ENCODE measurements at regions not wholly inside any gene's neighbourhood (a gene's known extent, or its start where the extent isn't known, plus 50 kb on each side); places are given as distances from the start of the nearest gene placed in this dataset.

- Histone ChIP-seq H3K36me3 (no peaks in the 10 kb centered on the region), H3K4me3 (no peak overlapping the region), H3K27ac (no peak overlapping the region), H3K9me3 (no peaks in the 10 kb centered on the region), H3K27me3 (no peaks in the 10 kb centered on the region), H3K4me1 (no peaks in the 10 kb centered on the region)
- no peak for TF ChIP-seq CTCF (IDR thresholded peaks at IDR 0.05)
- DNase-seq (ENCODE audit: low spot score): no peak
Observed at GRCh38 chr2:5766056-5766455, 73.9 kb downstream of the SOX11 start.

GRCh38 chr2:5766561-5766960, 74.4 kb downstream of the SOX11 start:
- Histone ChIP-seq H3K4me1 (no peaks in the 10 kb centered on the region), H3K9me3 (no peaks in the 10 kb centered on the region), H3K4me3 (no peak overlapping the region), H3K27ac (no peak overlapping the region), H3K36me3 (no peaks in the 10 kb centered on the region), H3K27me3 (no peaks in the 10 kb centered on the region)
- DNase-seq (ENCODE audit: low spot score): no peak
- no peak for TF ChIP-seq CTCF (IDR thresholded peaks at IDR 0.05)

- DNase-seq (ENCODE audit: low spot score): no peak
- Histone ChIP-seq H3K4me1 (no peaks in the 10 kb centered on the region), H3K4me3 (no peak overlapping the region), H3K27me3 (no peaks in the 10 kb centered on the region), H3K9me3 (no peaks in the 10 kb centered on the region), H3K27ac (no peak overlapping the region), H3K36me3 (no peaks in the 10 kb centered on the region)
- TF ChIP-seq CTCF (IDR thresholded peaks at IDR 0.05): no peak
Observed at GRCh38 chr2:5777131-5777535, 84.9 kb downstream of the SOX11 start.

- H3K27ac ChIP-seq: no peak overlapping the region
- no peaks in the 10 kb centered on the region for H3K36me3 ChIP-seq
- H3K27me3 ChIP-seq: no peaks in the 10 kb centered on the region
- no peaks in the 10 kb centered on the region for H3K9me3 ChIP-seq
- no peak for TF ChIP-seq CTCF (IDR thresholded peaks at IDR 0.05)
- no peak overlapping the region for H3K4me3 ChIP-seq
- no peaks in the 10 kb centered on the region for H3K4me1 ChIP-seq
- no peak for DNase-seq (ENCODE audit: low spot score)
Observed at GRCh38 chr2:5781679-5782078, 89.5 kb downstream of the SOX11 start.

- no peak for TF ChIP-seq CTCF (IDR thresholded peaks at IDR 0.05)
- DNase-seq (ENCODE audit: low spot score): no peak
- no peaks in the 10 kb centered on the region for H3K4me1 ChIP-seq
- H3K27me3 ChIP-seq: no peaks in the 10 kb centered on the region
- peaks cover 0 to 4% of the 10 kb centered on the region in 2 donors for H3K9me3 ChIP-seq
- no peak overlapping the region for H3K4me3 ChIP-seq
- H3K27ac ChIP-seq: no peak overlapping the region
- no peaks in the 10 kb centered on the region for H3K36me3 ChIP-seq
Observed at GRCh38 chr2:5782103-5782502, 89.9 kb downstream of the SOX11 start.

- TF ChIP-seq CTCF (IDR thresholded peaks at IDR 0.05): no peak
- H3K4me3 ChIP-seq: no peak overlapping the region
- no peaks in the 10 kb centered on the region for H3K4me1 ChIP-seq
- H3K27ac ChIP-seq: no peak overlapping the region
- no peaks in the 10 kb centered on the region for H3K36me3 ChIP-seq
- DNase-seq (ENCODE audit: low spot score): no peak
- H3K27me3 ChIP-seq: no peaks in the 10 kb centered on the region
- peaks cover 3 to 29% of the 10 kb centered on the region in 2 donors for H3K9me3 ChIP-seq
Observed at GRCh38 chr2:5788447-5788846, 96.3 kb downstream of the SOX11 start.

All from right atrium auricular region (tissue), 2 donors.